IPS-18c (cell line): ENCODE measurements at regions not wholly inside any gene's neighbourhood (a gene's known extent, or its start where the extent isn't known, plus 50 kb on each side); places are given as distances from the start of the nearest gene placed in this dataset.

Experiments used
- H3K4me3 ChIP-seq: 2 replicates; pipeline ENCODE4 v1.7.0; 2013; ENCODE audit warnings: low read depth, mild to moderate bottlenecking, low read length, moderate library complexity; ENCODE audit not compliant: insufficient read depth
- H3K9me3 ChIP-seq: one replicate; pipeline ENCODE4 v1.6.1; 2013; ENCODE audit warnings: mild to moderate bottlenecking, low read length, moderate library complexity; ENCODE audit not compliant: control insufficient read depth, insufficient read depth

GRCh38 chr6:170174124-170174770, 116.6 kb downstream of the DLL1 start:
- H3K9me3 ChIP-seq: peaks cover 20% of the 10 kb centered on the region
- H3K4me3 ChIP-seq: no peak overlapping the region

GRCh38 chr6:170173335-170173881, 117.5 kb downstream of the DLL1 start:
- H3K9me3 ChIP-seq: peaks cover 28% of the 10 kb centered on the region

GRCh38 chr6:170172825-170173256, 118.0 kb downstream of the DLL1 start:
- H3K9me3 ChIP-seq: peaks cover 31% of the 10 kb centered on the region
- H3K4me3 ChIP-seq: no peak overlapping the region

More at GRCh38 chr6:170173335-170173881, 117.5 kb downstream of the DLL1 start:
- no peak overlapping the region for H3K4me3 ChIP-seq

GRCh38 chr6:170172392-170172791, 118.5 kb downstream of the DLL1 start:
- H3K4me3 ChIP-seq: no peak overlapping the region

GRCh38 chr6:170167657-170168159, 123.2 kb downstream of the DLL1 start:
- Histone ChIP-seq H3K9me3 (peaks cover 23% of the 10 kb centered on the region), H3K4me3 (no peak overlapping the region)

More at GRCh38 chr6:170172392-170172791, 118.5 kb downstream of the DLL1 start:
- H3K9me3 ChIP-seq: peaks cover 30% of the 10 kb centered on the region

GRCh38 chr6:170166511-170167122, 124.3 kb downstream of the DLL1 start:
- no peak overlapping the region for H3K4me3 ChIP-seq
- H3K9me3 ChIP-seq: peaks cover 21% of the 10 kb centered on the region

GRCh38 chr6:170165471-170166117, 125.3 kb downstream of the DLL1 start:
- H3K9me3 ChIP-seq: peaks cover 18% of the 10 kb centered on the region
- H3K4me3 ChIP-seq: no peak overlapping the region

GRCh38 chr6:170165085-170165470, 125.8 kb downstream of the DLL1 start:
- H3K9me3 ChIP-seq: peaks cover 18% of the 10 kb centered on the region
- no peak overlapping the region for H3K4me3 ChIP-seq

GRCh38 chr6:170164271-170164900, 126.5 kb downstream of the DLL1 start:
- Histone ChIP-seq H3K9me3 (peaks cover 11% of the 10 kb centered on the region), H3K4me3 (no peak overlapping the region)

- H3K4me3 ChIP-seq: no peak overlapping the region
- H3K9me3 ChIP-seq: peaks cover 4% of the 10 kb centered on the region
Observed at GRCh38 chr6:170163405-170164170, 127.3 kb downstream of the DLL1 start.

- Histone ChIP-seq H3K9me3 (no peaks in the 10 kb centered on the region), H3K4me3 (no peak overlapping the region)
Observed at GRCh38 chr6:170162775-170163404, 128.0 kb downstream of the DLL1 start.

- Histone ChIP-seq H3K4me3 (no peak overlapping the region), H3K9me3 (no peaks in the 10 kb centered on the region)
Observed at GRCh38 chr6:170162011-170162774, 128.7 kb downstream of the DLL1 start.

GRCh38 chr6:170160628-170161611, 130.0 kb downstream of the DLL1 start:
- Histone ChIP-seq H3K9me3 (no peaks in the 10 kb centered on the region), H3K4me3 (no peak overlapping the region)

GRCh38 chr6:170160031-170160627, 130.7 kb downstream of the DLL1 start:
- no peak overlapping the region for H3K4me3 ChIP-seq
- no peaks in the 10 kb centered on the region for H3K9me3 ChIP-seq
